ENCODE measurements at regions not wholly inside any gene's neighbourhood (a gene's known extent, or its start where the extent isn't known, plus 50 kb on each side); places are given as distances from the start of the nearest gene placed in this dataset.

GRCh38 chr5:61596265-61596664, 264.2 kb downstream of the ZSWIM6 start:
- no peak for DNase-seq (ENCODE audit: low spot score)

- DNase-seq (ENCODE audit: low spot score): no peak
Observed at GRCh38 chr5:61597684-61598083, 265.6 kb downstream of the ZSWIM6 start.

GRCh38 chr5:61598126-61598525, 266.1 kb downstream of the ZSWIM6 start:
- DNase-seq (ENCODE audit: low spot score): no peak

GRCh38 chr5:61599370-61600122, 267.5 kb downstream of the ZSWIM6 start:
- DNase-seq (ENCODE audit: low spot score): no peak

GRCh38 chr5:61600123-61600444, 268.0 kb downstream of the ZSWIM6 start:
- DNase-seq (ENCODE audit: low spot score): no peak

- no peak for DNase-seq (ENCODE audit: low spot score)
Observed at GRCh38 chr5:61600945-61601511, 269.0 kb downstream of the ZSWIM6 start.

- peak; percentile 34 for DNase-seq (ENCODE audit: low spot score)
Observed at GRCh38 chr5:61603211-61603908, 271.3 kb downstream of the ZSWIM6 start.

GRCh38 chr5:61604076-61605025, 272.3 kb downstream of the ZSWIM6 start:
- no peak for DNase-seq (ENCODE audit: low spot score)

GRCh38 chr5:61609840-61610677, 278.0 kb downstream of the ZSWIM6 start:
- DNase-seq (ENCODE audit: low spot score): no peak

- no peak for DNase-seq (ENCODE audit: low spot score)
Observed at GRCh38 chr5:61610678-61611024, 278.6 kb downstream of the ZSWIM6 start.

GRCh38 chr5:61612431-61612830, 280.4 kb downstream of the ZSWIM6 start:
- no peak for DNase-seq (ENCODE audit: low spot score)

GRCh38 chr5:61613679-61614078, 281.6 kb downstream of the ZSWIM6 start:
- DNase-seq (ENCODE audit: low spot score): no peak

GRCh38 chr5:61614606-61615005, 282.5 kb downstream of the ZSWIM6 start:
- no peak for DNase-seq (ENCODE audit: low spot score)

- no peak for DNase-seq (ENCODE audit: low spot score)
Observed at GRCh38 chr5:61617039-61617438, 285.0 kb downstream of the ZSWIM6 start.

- DNase-seq (ENCODE audit: low spot score): no peak
Observed at GRCh38 chr5:61617995-61618525, 286.0 kb downstream of the ZSWIM6 start.

- no peak for DNase-seq (ENCODE audit: low spot score)
Observed at GRCh38 chr5:61618577-61618976, 286.5 kb downstream of the ZSWIM6 start.

- no peak for DNase-seq (ENCODE audit: low spot score)
Observed at GRCh38 chr5:61619289-61619688, 287.2 kb downstream of the ZSWIM6 start.

GRCh38 chr5:61619777-61620518, 287.9 kb downstream of the ZSWIM6 start:
- no peak for DNase-seq (ENCODE audit: low spot score)

- no peak for DNase-seq (ENCODE audit: low spot score)
Observed at GRCh38 chr5:61620699-61621182, 288.7 kb downstream of the ZSWIM6 start.

GRCh38 chr5:61621202-61621650, 289.2 kb downstream of the ZSWIM6 start:
- DNase-seq (ENCODE audit: low spot score): no peak

Data from iPS-NIHi11 (cell line).